ENCODE measurements at regions not wholly inside any gene's neighbourhood (a gene's known extent, or its start where the extent isn't known, plus 50 kb on each side); places are given as distances from the start of the nearest gene placed in this dataset.

DNA sequence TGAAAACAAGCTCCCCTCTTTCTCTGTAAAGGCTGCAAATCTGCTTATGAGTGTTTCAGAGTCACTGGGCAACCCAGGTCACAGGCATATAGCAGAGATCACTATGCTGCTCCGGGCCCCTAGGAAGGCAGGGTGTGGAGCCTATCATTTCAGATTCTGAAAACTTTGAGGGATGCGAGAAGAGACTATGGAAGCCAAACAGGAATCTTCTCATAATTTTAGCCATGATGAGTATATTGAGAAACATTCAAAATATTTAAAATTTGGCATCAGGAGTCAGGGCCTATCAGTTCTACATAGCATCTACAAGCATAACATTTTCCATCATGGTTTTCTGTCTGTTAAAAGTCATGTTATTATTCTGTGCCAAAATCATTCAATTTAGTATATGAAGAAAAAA is 61.7 kb upstream of the ATXN3L start:
- Histone ChIP-seq H3K79me2 (ENCODE audit: insufficient read depth, low read length) (no peaks in the 10 kb centered on the region), H4K20me1 (ENCODE audit: control insufficient read depth, insufficient read depth, insufficient read length) (no peaks in the 10 kb centered on the region), H2BK12ac (ENCODE audit: insufficient read length, low read depth, low read length) (no peak overlapping the region), H2AK5ac (ENCODE audit: insufficient read length, low read length) (no peak overlapping the region), H3K27me3 (ENCODE audit: insufficient read depth, low read length) (no peaks in the 10 kb centered on the region), H3K4ac (ENCODE audit: low read depth, low read length) (no peak overlapping the region), H2BK5ac (ENCODE audit: insufficient read length, low read length) (no peak overlapping the region), H3K9me3 (ENCODE audit: control insufficient read depth, low read depth, low read length) (no peaks in the 10 kb centered on the region), H3K27ac (ENCODE audit: insufficient read length, low read depth, low read length) (no peak overlapping the region), H4K8ac (replicated peaks; ENCODE audit: insufficient read length, low read depth, low read length) (no peak overlapping the region), H3K79me1 (ENCODE audit: insufficient read depth, low read depth, low read length, poor library complexity, severe bottlenecking) (no peaks in the 10 kb centered on the region), H3K4me1 (ENCODE audit: insufficient read depth, low read length) (no peaks in the 10 kb centered on the region; the same call in 1 of the 2 replicates), H3K18ac (ENCODE audit: insufficient read length, low read depth, low read length) (no peak overlapping the region), H3K23me2 (ENCODE audit: insufficient read length, low read depth, low read length, poor library complexity, severe bottlenecking) (no peaks in the 10 kb centered on the region), H3K56ac (ENCODE audit: insufficient read length, low read depth, low read length) (no peak overlapping the region), H3K14ac (ENCODE audit: insufficient read depth, low read length) (no peak overlapping the region), H2BK15ac (ENCODE audit: low read depth, low read length) (no peak overlapping the region), H2AFZ (ENCODE audit: low read length) (no peak overlapping the region), H2BK20ac (ENCODE audit: low read depth, low read length, poor library complexity, severe bottlenecking) (no peak overlapping the region), H3K23ac (ENCODE audit: insufficient read length, low read depth, low read length) (no peak overlapping the region), H4K91ac (ENCODE audit: insufficient read length, low read depth, low read length) (no peak overlapping the region), H2BK120ac (ENCODE audit: low read depth, low read length, poor library complexity, severe bottlenecking) (no peak overlapping the region), H4K5ac (ENCODE audit: insufficient read length, low read depth, low read length) (no peak overlapping the region), H3K9ac (ENCODE audit: extremely low read depth, insufficient read length, low read length) (no peak overlapping the region), H3T11ph (ENCODE audit: low read length) (no peak overlapping the region), H3K4me2 (ENCODE audit: insufficient read depth, insufficient read length, low read length) (no peak overlapping the region)
- Mint-ChIP-seq H3K27me3 (ENCODE audit: low read depth) (no peaks in the 10 kb centered on the region), H3K36me3 (ENCODE audit: insufficient read depth in 1 of 3, low read depth in 3 of 3) (peaks cover 0 to 3% (median 0%) of the 10 kb centered on the region in 3 experiments; a peak in 3 of 7 replicates), H3K27ac (no peak overlapping the region), H3K9me3 (peaks cover 65 to 70% of the 10 kb centered on the region in 2 experiments), H3K4me1 (peaks cover 20 to 25% of the 10 kb centered on the region in 2 experiments), H3K4me3 (no peak overlapping the region)
- no CpG with 5 or more reads among the region's 2 CpGs for WGBS (ENCODE audit: extremely low coverage, insufficient read length, low lambda C conversion rate)
- TF ChIP-seq, protein P1, sequence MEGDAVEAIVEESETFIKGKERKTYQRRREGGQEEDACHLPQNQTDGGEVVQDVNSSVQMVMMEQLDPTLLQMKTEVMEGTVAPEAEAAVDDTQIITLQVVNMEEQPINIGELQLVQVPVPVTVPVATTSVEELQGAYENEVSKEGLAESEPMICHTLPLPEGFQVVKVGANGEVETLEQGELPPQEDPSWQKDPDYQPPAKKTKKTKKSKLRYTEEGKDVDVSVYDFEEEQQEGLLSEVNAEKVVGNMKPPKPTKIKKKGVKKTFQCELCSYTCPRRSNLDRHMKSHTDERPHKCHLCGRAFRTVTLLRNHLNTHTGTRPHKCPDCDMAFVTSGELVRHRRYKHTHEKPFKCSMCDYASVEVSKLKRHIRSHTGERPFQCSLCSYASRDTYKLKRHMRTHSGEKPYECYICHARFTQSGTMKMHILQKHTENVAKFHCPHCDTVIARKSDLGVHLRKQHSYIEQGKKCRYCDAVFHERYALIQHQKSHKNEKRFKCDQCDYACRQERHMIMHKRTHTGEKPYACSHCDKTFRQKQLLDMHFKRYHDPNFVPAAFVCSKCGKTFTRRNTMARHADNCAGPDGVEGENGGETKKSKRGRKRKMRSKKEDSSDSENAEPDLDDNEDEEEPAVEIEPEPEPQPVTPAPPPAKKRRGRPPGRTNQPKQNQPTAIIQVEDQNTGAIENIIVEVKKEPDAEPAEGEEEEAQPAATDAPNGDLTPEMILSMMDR (conservative IDR thresholded peaks at IDR 0.05), result no peak
- DNase-seq, result no peak

Measured in H9 (cell line).